IMR-90 (cell line): ENCODE measurements at regions not wholly inside any gene's neighbourhood (a gene's known extent, or its start where the extent isn't known, plus 50 kb on each side); places are given as distances from the start of the nearest gene placed in this dataset.

Source experiments
- ATAC-seq: fragments of 200-7000 bp; cut with Tn5 transposase; 2 replicates; pipeline ENCODE4 v1.9.1; 2020; ENCODE audit warnings: low read depth, mild to moderate bottlenecking, moderate library complexity
- BruUV-seq: library from RNA; stranded (reverse); fragments of 400-500 nt; replicated peaks from 2 replicates; lab custom pipeline; 2021; lab: Mats Ljungman, UMichigan
- CTCF ChIA-PET: fragments of 300-600 bp; formaldehyde crosslinking; extraction: SDS; loops from one replicate; lab custom pipeline; 2021; ENCODE audit warnings: antibody characterized with exemption; lab: Yijun Ruan, JAX
- POLR2A ChIA-PET: fragments of 300-600 bp; sonication (Branson Sonifier 250); formaldehyde crosslinking; loops from one replicate; lab custom pipeline; 2022; ENCODE audit warnings: antibody characterized with exemption; ENCODE audit not compliant: unreplicated experiment; lab: Charles Lee
- DNase-seq: peaks from one replicate; pipeline ENCODE4 v3.0.0; 2013
- H2AFZ ChIP-seq: replicated peaks from 2 replicates; pipeline ENCODE3; 2013; ENCODE audit warnings: low read length, mild to moderate bottlenecking; ENCODE audit not compliant: poor library complexity
- H2AK5ac ChIP-seq: 2 replicates; pipeline ENCODE4 v1.6.1; 2013; ENCODE audit warnings: low read depth, low read length, inconsistent platforms
- H2AK9ac ChIP-seq: replicated peaks from 2 replicates; pipeline ENCODE3; 2013; ENCODE audit warnings: mild to moderate bottlenecking, low read depth, low read length, moderate library complexity; ENCODE audit not compliant: poor library complexity
- H2BK120ac ChIP-seq: 2 replicates; pipeline ENCODE4 v1.6.1; 2013; ENCODE audit warnings: low read depth, low read length, inconsistent platforms
- H2BK15ac ChIP-seq: 3 replicates; pipeline ENCODE4 v1.6.1; 2013; ENCODE audit warnings: low read depth, low read length, inconsistent platforms
- H2BK20ac ChIP-seq: 2 replicates; pipeline ENCODE4 v1.6.1; 2013; ENCODE audit warnings: low read depth, mild to moderate bottlenecking, inconsistent platforms, low read length, moderate library complexity
- H2BK5ac ChIP-seq: 2 replicates; pipeline ENCODE4 v1.6.1; 2013; ENCODE audit warnings: mild to moderate bottlenecking, low read depth, low read length, inconsistent platforms; ENCODE audit not compliant: poor library complexity, severe bottlenecking
- H3K14ac ChIP-seq: replicated peaks from 2 replicates; pipeline ENCODE4 v1.6.1; 2013; ENCODE audit warnings: low read depth, low read length, inconsistent platforms
- H3K18ac ChIP-seq: 2 replicates; pipeline ENCODE4 v1.6.1; 2013; ENCODE audit warnings: low read depth, low read length, control low read depth
- H3K23ac ChIP-seq: 2 replicates; pipeline ENCODE4 v1.6.1; 2013; ENCODE audit warnings: low read depth, low read length, inconsistent platforms
- H3K27ac ChIP-seq: 2 replicates; pipeline ENCODE4 v1.5.1; 2013; ENCODE audit warnings: mild to moderate bottlenecking, control low read depth, low read length; ENCODE audit not compliant: insufficient read depth
- H3K27me3 ChIP-seq: 2 replicates; pipeline ENCODE4 v1.6.1; 2013; ENCODE audit warnings: low read length; ENCODE audit not compliant: control insufficient read depth, insufficient read depth
- H3K36me3 ChIP-seq: 2 replicates; pipeline ENCODE4 v1.6.1; 2013; ENCODE audit warnings: low read length, mixed read lengths; ENCODE audit not compliant: control insufficient read depth, insufficient read depth
- H3K4ac ChIP-seq: 2 replicates; pipeline ENCODE4 v1.6.1; 2013; ENCODE audit warnings: low read depth, low read length, inconsistent platforms
- H3K4me1 ChIP-seq: 2 replicates; pipeline ENCODE4 v1.6.1; 2013; ENCODE audit warnings: low read length, mixed read lengths; ENCODE audit not compliant: control insufficient read depth, insufficient read depth
- H3K4me2 ChIP-seq: 2 replicates; pipeline ENCODE4 v1.6.1; 2013; ENCODE audit warnings: low read depth, mild to moderate bottlenecking, control low read depth, low read length, moderate library complexity
- H3K4me3 ChIP-seq: 2 replicates; pipeline ENCODE4 v1.5.1; 2013; ENCODE audit warnings: low read depth, mild to moderate bottlenecking, control low read depth, low read length, moderate library complexity; ENCODE audit not compliant: insufficient read depth
- H3K56ac ChIP-seq: 2 replicates; pipeline ENCODE4 v1.6.1; 2013; ENCODE audit warnings: low read length, inconsistent platforms; ENCODE audit not compliant: insufficient read depth; ENCODE audit errors: extremely low read depth
- H3K79me1 ChIP-seq, 2 experiments: 2 replicates each; pipeline ENCODE4 v1.6.1; 2013; ENCODE audit warnings: low read length in 2 of 2, inconsistent platforms in 1 of 2, low read depth in 1 of 2
- H3K9ac ChIP-seq: 2 replicates; pipeline ENCODE4 v1.6.1; 2013; ENCODE audit warnings: low read depth, low read length, control low read depth
- H3K9me1 ChIP-seq: 2 replicates; pipeline ENCODE4 v1.6.1; 2013; ENCODE audit warnings: low read length, inconsistent platforms; ENCODE audit not compliant: insufficient read depth
- H3K9me3 ChIP-seq: 2 replicates; pipeline ENCODE4 v1.6.1; 2013; ENCODE audit warnings: low read length; ENCODE audit not compliant: control insufficient read depth, insufficient read depth
- H4K20me1 ChIP-seq: 2 replicates; pipeline ENCODE4 v1.6.1; 2013; ENCODE audit warnings: low read length, inconsistent platforms; ENCODE audit not compliant: insufficient read depth
- H4K5ac ChIP-seq: 2 replicates; pipeline ENCODE4 v1.6.1; 2013; ENCODE audit warnings: mild to moderate bottlenecking, low read depth, low read length, control low read depth
- H4K8ac ChIP-seq, 2 experiments: 2 replicates each; pipeline ENCODE4 v1.6.1; 2013; ENCODE audit warnings: low read depth in 2 of 2, low read length in 2 of 2, control low read depth in 1 of 2, inconsistent platforms in 1 of 2
- H4K91ac ChIP-seq: 2 replicates; pipeline ENCODE4 v1.6.1; 2013; ENCODE audit warnings: low read depth, low read length, inconsistent platforms; ENCODE audit not compliant: insufficient read depth
- BHLHE40 ChIP-seq: fragments of 150-350 bp; IDR thresholded peaks from 2 replicates; pipeline ENCODE4 v1.6.1; 2016; ENCODE audit warnings: mild to moderate bottlenecking, low read depth, low read length
- CEBPB ChIP-seq: IDR thresholded peaks from 2 replicates; pipeline ENCODE4 v1.6.1; 2012; ENCODE audit warnings: low read depth, low read length, improper control_type of control experiment
- CHD1 ChIP-seq: IDR thresholded peaks from 2 replicates; pipeline ENCODE4 v1.6.1; 2012; ENCODE audit warnings: low read depth, low read length, improper control_type of control experiment
- CTCF ChIP-seq: conservative IDR thresholded peaks from 2 replicates; pipeline ENCODE4 v1.5.1; 2012; ENCODE audit warnings: mild to moderate bottlenecking, low read depth, low read length, improper control_type of control experiment
- ELK1 ChIP-seq: fragments of 150-350 bp; IDR thresholded peaks from 2 replicates; pipeline ENCODE4 v1.6.1; 2016; ENCODE audit warnings: low read depth, mild to moderate bottlenecking, low read length, moderate library complexity, borderline replicate concordance
- FOS ChIP-seq: fragments of 150-350 bp; IDR thresholded peaks from 2 replicates; pipeline ENCODE4 v1.6.1; 2016; ENCODE audit warnings: low read depth, low read length
- MAFK ChIP-seq: IDR thresholded peaks from 2 replicates; pipeline ENCODE4 v1.6.1; 2012; ENCODE audit warnings: low read depth, low read length, improper control_type of control experiment
- MAZ ChIP-seq: IDR thresholded peaks from 2 replicates; pipeline ENCODE4 v1.6.1; 2012; ENCODE audit warnings: low read depth, mild to moderate bottlenecking, low read length, improper control_type of control experiment, moderate library complexity, borderline replicate concordance
- MXI1 ChIP-seq: IDR thresholded peaks from 2 replicates; pipeline ENCODE4 v1.6.1; 2012; ENCODE audit warnings: low read depth, mild to moderate bottlenecking, low read length, moderate library complexity, borderline replicate concordance
- NFE2L2 ChIP-seq: fragments of 150-350 bp; IDR thresholded peaks from 2 replicates; pipeline ENCODE4 v1.6.1; 2016; ENCODE audit warnings: low read depth, mild to moderate bottlenecking, low read length
- POLR2A ChIP-seq: IDR thresholded peaks from 2 replicates; pipeline ENCODE4 v1.6.1; 2012; ENCODE audit warnings: mild to moderate bottlenecking, low read depth, low read length
- RAD21 ChIP-seq: IDR thresholded peaks from 2 replicates; pipeline ENCODE4 v1.6.1; 2012; ENCODE audit warnings: low read length, improper control_type of control experiment
- RCOR1 ChIP-seq: IDR thresholded peaks from 2 replicates; pipeline ENCODE4 v1.6.1; 2012; ENCODE audit warnings: mild to moderate bottlenecking, low read length, improper control_type of control experiment; ENCODE audit not compliant: insufficient replicate concordance
- RFX5 ChIP-seq: IDR thresholded peaks from 2 replicates; pipeline ENCODE4 v1.8.0; 2012; ENCODE audit warnings: low read depth, mild to moderate bottlenecking, low read length, moderate library complexity
- SMC3 ChIP-seq: fragments of 150-350 bp; IDR thresholded peaks from 2 replicates; pipeline ENCODE4 v1.6.1; 2016; ENCODE audit warnings: low read depth, mild to moderate bottlenecking, antibody characterized with exemption, low read length, moderate library complexity
- USF2 ChIP-seq: fragments of 150-350 bp; IDR thresholded peaks from 2 replicates; pipeline ENCODE4 v1.6.1; 2017; ENCODE audit warnings: mild to moderate bottlenecking, antibody characterized with exemption, low read length, low read depth
- WGBS, 2 experiments: methylation state at CpG; one replicate each; pipeline versions ENCODE4 v1.1.5 to v1.1.7; 2013; ENCODE audit warnings: missing lambda C conversion rate in 2 of 2; ENCODE audit not compliant: insufficient read length in 1 of 2; ENCODE audit errors: extremely low coverage in 2 of 2; 5-methylcytosine and 5-hydroxymethylcytosine counted together
- dilution Hi-C: fragments of 300-500 bp; cut with HindIII; formaldehyde crosslinking; loops from one replicate; pipeline ENCODE4 v1.14.3; 2018; ENCODE audit warnings: low sequenced_read_pairs; ENCODE audit not compliant: unreplicated experiment
- in situ Hi-C: fragments of 300-500 bp; cut with MboI; formaldehyde crosslinking; loops from 3 replicates; pipeline ENCODE4 v1.14.3; 2019; ENCODE audit warnings: low sequenced_read_pairs, inconsistent platforms, mixed read lengths
- intact Hi-C: fragments of 100-400 bp; cut with micrococcal nuclease; formaldehyde crosslinking; loops from 2 replicates; pipeline ENCODE4 v1.10.0; 2022

- H2AK9ac ChIP-seq = no peak overlapping the region
- no peak overlapping the region for H2BK20ac ChIP-seq
- H3K23ac ChIP-seq = no peak overlapping the region
- dilution Hi-C loops (no loop called here), intact Hi-C loops (no loop called here), in situ Hi-C loops (no loop called here)
- ATAC-seq = no peak
- no peak overlapping the region for H2BK15ac ChIP-seq
- WGBS, 2 experiments = no CpG with 5 or more reads among the region's 3 CpGs
- POLR2A ChIA-PET = no interaction called here
- no peaks in the 10 kb centered on the region for H3K36me3 ChIP-seq
- H4K5ac ChIP-seq = no peak overlapping the region
- H4K8ac ChIP-seq = no peak overlapping the region
- DNase-seq = no peak
- H3K4me1 ChIP-seq = no peaks in the 10 kb centered on the region
- no peak overlapping the region for H4K91ac ChIP-seq
- TF ChIP-seq BHLHE40 (no peak), ELK1 (no peak), CTCF (no peak), RAD21 (no peak), POLR2A (no peak), CHD1 (no peak), MAFK (no peak), USF2 (no peak), RFX5 (no peak), CEBPB (no peak), MXI1 (no peak), NFE2L2 (no peak), MAZ (no peak), RCOR1 (no peak), SMC3 (no peak), FOS (no peak)
- H3K14ac ChIP-seq = no peak overlapping the region
- no peaks in the 10 kb centered on the region for H3K9me1 ChIP-seq
- no peak overlapping the region for H2AFZ ChIP-seq
- no peak overlapping the region for H2BK5ac ChIP-seq
- H3K9me3 ChIP-seq = no peaks in the 10 kb centered on the region
- H3K56ac ChIP-seq = no peak overlapping the region
- H3K4me2 ChIP-seq = no peak overlapping the region
- H3K79me1 ChIP-seq = no peaks in the 10 kb centered on the region
- BruUV-seq = no TSS peak
- H3K4me3 ChIP-seq = no peak overlapping the region
- no peaks in the 10 kb centered on the region for H3K27me3 ChIP-seq
- H3K4ac ChIP-seq = no peak overlapping the region
- CTCF ChIA-PET = no interaction called here
- no peak overlapping the region for H2AK5ac ChIP-seq
- no peak overlapping the region for H2BK120ac ChIP-seq
- H3K27ac ChIP-seq = no peak overlapping the region
- no peak overlapping the region for H3K18ac ChIP-seq
- no peak overlapping the region for H3K9ac ChIP-seq
- H4K20me1 ChIP-seq = no peaks in the 10 kb centered on the region
Measured at GRCh38 chr3:18127174-18127858, 297.8 kb downstream of the SATB1 start.
